Keratinocyte (primary cell): ENCODE measurements at regions not wholly inside any gene's neighbourhood (a gene's known extent, or its start where the extent isn't known, plus 50 kb on each side); places are given as distances from the start of the nearest gene placed in this dataset.

ENCODE experiments used
- DNase-seq: peaks from one replicate; pipeline ENCODE4 v3.0.0-alpha.2; 2011; ENCODE audit warnings: low read depth, missing footprints, low spot score
- FAIRE-seq: peaks from 2 replicates; lab custom pipeline; 2011; peaks lifted over from hg19 to GRCh38; lab: Jason Lieb, UNC
- H2AFZ ChIP-seq: 2 replicates; pipeline ENCODE4 v1.6.0; 2012; ENCODE audit warnings: low read length, control low read depth, inconsistent platforms; ENCODE audit not compliant: control insufficient read depth
- H3K27ac ChIP-seq: 2 replicates; pipeline ENCODE4 v1.5.1; 2011; ENCODE audit warnings: low read length; ENCODE audit not compliant: control insufficient read depth, insufficient read depth
- H3K27me3 ChIP-seq: 3 replicates; pipeline ENCODE4 v1.6.0; 2011; ENCODE audit warnings: low read length; ENCODE audit not compliant: control insufficient read depth, insufficient read depth; ENCODE audit errors: extremely low read depth
- H3K36me3 ChIP-seq, 2 experiments: 2 replicates in 1 of 2; 3 replicates in 1 of 2; pipeline ENCODE4 v1.5.1; 2011; ENCODE audit warnings: low read length in 2 of 2, mild to moderate bottlenecking in 1 of 2; ENCODE audit not compliant: control insufficient read depth in 2 of 2, insufficient read depth in 2 of 2; ENCODE audit errors: extremely low read depth in 1 of 2
- H3K4me1 ChIP-seq: 3 replicates; pipeline ENCODE4 v1.5.1; 2011; ENCODE audit warnings: low read length; ENCODE audit not compliant: control insufficient read depth, insufficient read depth; ENCODE audit errors: extremely low read depth
- H3K4me2 ChIP-seq: 3 replicates; pipeline ENCODE4 v1.6.0; 2011; ENCODE audit warnings: low read depth, low read length; ENCODE audit not compliant: control insufficient read depth, insufficient read depth; ENCODE audit errors: extremely low read depth
- H3K4me3 ChIP-seq, 3 experiments: fragments of 200-600 bp in 1 of 3; sonication (generic) in 1 of 3; 2 replicates in 2 of 3; 3 replicates in 1 of 3; pipeline ENCODE4 v1.5.1; 2011 to 2016; ENCODE audit warnings: low read length in 3 of 3, mild to moderate bottlenecking in 3 of 3, control low read depth in 2 of 3, inconsistent platforms in 1 of 3, low read depth in 1 of 3, mixed read lengths in 1 of 3, mixed run types in 1 of 3, moderate library complexity in 1 of 3; ENCODE audit not compliant: control insufficient read depth in 2 of 3, insufficient read depth in 2 of 3; ENCODE audit errors: extremely low read depth in 1 of 3
- H3K79me2 ChIP-seq: 2 replicates; pipeline ENCODE4 v1.6.0; 2012; ENCODE audit warnings: low read length; ENCODE audit not compliant: control insufficient read depth, insufficient read depth
- H3K9ac ChIP-seq: 3 replicates; pipeline ENCODE4 v1.6.0; 2011; ENCODE audit warnings: low read length; ENCODE audit not compliant: control insufficient read depth, insufficient read depth; ENCODE audit errors: extremely low read depth
- H3K9me1 ChIP-seq: 3 replicates; pipeline ENCODE4 v1.6.0; 2011; ENCODE audit warnings: low read length; ENCODE audit not compliant: control insufficient read depth, insufficient read depth; ENCODE audit errors: extremely low read depth
- H3K9me3 ChIP-seq: 2 replicates; pipeline ENCODE4 v1.5.1; 2012; ENCODE audit warnings: low read depth, low read length; ENCODE audit not compliant: control insufficient read depth
- H4K20me1 ChIP-seq: 3 replicates; pipeline ENCODE4 v1.6.0; 2011; ENCODE audit warnings: low read length; ENCODE audit not compliant: control insufficient read depth, insufficient read depth; ENCODE audit errors: extremely low read depth
- CTCF ChIP-seq, 3 experiments: IDR thresholded peaks in 1 of 3; conservative IDR thresholded peaks in 1 of 3; optimal IDR thresholded peaks in 1 of 3; 2 replicates in 2 of 3; 3 replicates in 1 of 3; pipeline versions ENCODE3 to v1.5.1; 2011; ENCODE audit warnings: low read length in 3 of 3, mild to moderate bottlenecking in 3 of 3, moderate library complexity in 2 of 3, control low read depth in 1 of 3, inconsistent platforms in 1 of 3; ENCODE audit not compliant: insufficient read depth in 2 of 3; ENCODE audit errors: extremely low read depth in 1 of 3
- EZH2 ChIP-seq: IDR thresholded peaks from one replicate; pipeline ENCODE4 v1.6.1; 2012; ENCODE audit warnings: inconsistent platforms, mild to moderate bottlenecking, low read length, moderate library complexity
- dilution Hi-C: fragments of 300-500 bp; cut with MboI; formaldehyde crosslinking; loops from one replicate; pipeline ENCODE4 v1.7.0; 2020; ENCODE audit warnings: low sequenced_read_pairs; ENCODE audit not compliant: extremely low pct_ligation_motif_present

- no peaks in the 10 kb centered on the region for H3K79me2 ChIP-seq
- H3K27ac ChIP-seq: no peak overlapping the region
- DNase-seq (no peak), FAIRE-seq (no peak)
- no peaks in the 10 kb centered on the region for H4K20me1 ChIP-seq
- H3K27me3 ChIP-seq: no peaks in the 10 kb centered on the region
- TF ChIP-seq CTCF (optimal IDR thresholded peaks at IDR 0.05 in 1 of 3, IDR thresholded peaks at IDR 0.05 in 1 of 3, conservative IDR thresholded peaks at IDR 0.05 in 1 of 3; ENCODE audit: extremely low read depth in 1 of 3, insufficient read depth in 2 of 3, low read length in 3 of 3): no peak
- TF ChIP-seq EZH2: no peak
- H3K9me3 ChIP-seq: no peaks in the 10 kb centered on the region
- no peak overlapping the region for H3K4me3 ChIP-seq
- H3K9ac ChIP-seq: no peak overlapping the region
- no peak overlapping the region for H2AFZ ChIP-seq
- no peaks in the 10 kb centered on the region for H3K4me1 ChIP-seq
- no peaks in the 10 kb centered on the region for H3K9me1 ChIP-seq
- H3K4me2 ChIP-seq: no peak overlapping the region
- dilution Hi-C loops: no loop called here
- H3K36me3 ChIP-seq: no peaks in the 10 kb centered on the region
Measured at GRCh38 chr6:122187186-122187585, 212.3 kb upstream of the HSF2 start.

- FAIRE-seq: no peak
- Histone ChIP-seq H3K36me3 (no peaks in the 10 kb centered on the region), H3K9me1 (no peaks in the 10 kb centered on the region), H3K4me1 (no peaks in the 10 kb centered on the region), H3K9ac (no peak overlapping the region), H3K4me3 (no peak overlapping the region), H3K4me2 (no peak overlapping the region), H3K79me2 (no peaks in the 10 kb centered on the region), H2AFZ (no peak overlapping the region), H3K9me3 (no peaks in the 10 kb centered on the region), H3K27ac (no peak overlapping the region), H3K27me3 (no peaks in the 10 kb centered on the region), H4K20me1 (no peaks in the 10 kb centered on the region)
- no peak for DNase-seq
- dilution Hi-C loops: no loop called here
- no peak for TF ChIP-seq CTCF (optimal IDR thresholded peaks at IDR 0.05 in 1 of 3, IDR thresholded peaks at IDR 0.05 in 1 of 3, conservative IDR thresholded peaks at IDR 0.05 in 1 of 3; ENCODE audit: extremely low read depth in 1 of 3, insufficient read depth in 2 of 3, low read length in 3 of 3)
- no peak for TF ChIP-seq EZH2
Measured at GRCh38 chr6:122198922-122199321, 200.5 kb upstream of the HSF2 start.
